GM11168 (cell line): ENCODE measurements at regions not wholly inside any gene's neighbourhood (a gene's known extent, or its start where the extent isn't known, plus 50 kb on each side); places are given as distances from the start of the nearest gene placed in this dataset.

Source experiments
- in situ Hi-C: fragments of 300-500 bp; cut with MboI; formaldehyde crosslinking; loops from one replicate; pipeline ENCODE4 v1.12.0; 2022; ENCODE audit warnings: low sequenced_read_pairs; ENCODE audit not compliant: unreplicated experiment

GRCh38 chr3:177811112-177811511 is 613.8 kb upstream of the TBL1XR1 start:
- in situ Hi-C loops: no loop called here

- in situ Hi-C loops: no loop called here
Observed at GRCh38 chr3:177811835-177812234, 614.6 kb upstream of the TBL1XR1 start.

- in situ Hi-C loops: no loop called here
Observed at GRCh38 chr3:177812492-177812891, 615.2 kb upstream of the TBL1XR1 start.

- in situ Hi-C loops: no loop called here
Observed at GRCh38 chr3:177813322-177813721, 616.0 kb upstream of the TBL1XR1 start.

GRCh38 chr3:177816667-177817208 is 619.5 kb upstream of the TBL1XR1 start:
- in situ Hi-C loops: no loop called here

- in situ Hi-C loops: no loop called here
Observed at GRCh38 chr3:177817751-177818150, 620.5 kb upstream of the TBL1XR1 start.

GRCh38 chr3:177818712-177819240 is 621.5 kb upstream of the TBL1XR1 start:
- in situ Hi-C loops: no loop called here

GRCh38 chr3:177820683-177821316 is 623.5 kb upstream of the TBL1XR1 start:
- in situ Hi-C loops: no loop called here

- in situ Hi-C loops: no loop called here
Observed at GRCh38 chr3:177822681-177823096, 625.4 kb upstream of the TBL1XR1 start.

- in situ Hi-C loops: no loop called here
Observed at GRCh38 chr3:177823701-177824189, 626.5 kb upstream of the TBL1XR1 start.

GRCh38 chr3:177824190-177824786 is 627.0 kb upstream of the TBL1XR1 start:
- in situ Hi-C loops: no loop called here

- in situ Hi-C loops: no loop called here
Observed at GRCh38 chr3:177824841-177825240, 627.6 kb upstream of the TBL1XR1 start.

- in situ Hi-C loops: no loop called here
Observed at GRCh38 chr3:177826253-177826652, 629.0 kb upstream of the TBL1XR1 start.

GRCh38 chr3:177827511-177828207 is 630.4 kb upstream of the TBL1XR1 start:
- in situ Hi-C loops: no loop called here

GRCh38 chr3:177828208-177828565 is 630.9 kb upstream of the TBL1XR1 start:
- in situ Hi-C loops: no loop called here

GRCh38 chr3:177830411-177830849 is 633.1 kb upstream of the TBL1XR1 start:
- in situ Hi-C loops: no loop called here

- in situ Hi-C loops: no loop called here
Observed at GRCh38 chr3:177831361-177831760, 634.1 kb upstream of the TBL1XR1 start.

GRCh38 chr3:177832880-177833279 is 635.6 kb upstream of the TBL1XR1 start:
- in situ Hi-C loops: no loop called here

GRCh38 chr3:177833332-177833731 is 636.0 kb upstream of the TBL1XR1 start:
- in situ Hi-C loops: no loop called here

- in situ Hi-C loops: no loop called here
Observed at GRCh38 chr3:177835008-177835407, 637.7 kb upstream of the TBL1XR1 start.

- in situ Hi-C loops: no loop called here
Observed at GRCh38 chr3:177835917-177836316, 638.6 kb upstream of the TBL1XR1 start.
